Right renal cortex interstitium (tissue), 3 donors: ENCODE measurements at regions not wholly inside any gene's neighbourhood (a gene's known extent, or its start where the extent isn't known, plus 50 kb on each side); places are given as distances from the start of the nearest gene placed in this dataset.

ENCODE experiments used
- DNase-seq, 3 donors: peaks; one replicate each; pipeline ENCODE4 v3.0.0-alpha.2; 2013; ENCODE audit warnings: low read depth in 3 of 3, low spot score in 2 of 3

GRCh38 chr3:187992609-187993008, 161.3 kb upstream of the LPP start:
- no peak for DNase-seq

GRCh38 chr3:187994221-187995042, 159.5 kb upstream of the LPP start:
- no peak for DNase-seq

GRCh38 chr3:187995043-187995400, 158.9 kb upstream of the LPP start:
- no peak for DNase-seq

- no peak for DNase-seq
Measured at GRCh38 chr3:187995667-187996066, 158.3 kb upstream of the LPP start.

- no peak for DNase-seq
Measured at GRCh38 chr3:187996609-187997008, 157.3 kb upstream of the LPP start.

GRCh38 chr3:187997490-187997889, 156.5 kb upstream of the LPP start:
- DNase-seq, result no peak

GRCh38 chr3:187997946-187998561, 155.9 kb upstream of the LPP start:
- DNase-seq, result no peak

GRCh38 chr3:187998611-187999010, 155.3 kb upstream of the LPP start:
- no peak for DNase-seq

GRCh38 chr3:187999821-188000220, 154.1 kb upstream of the LPP start:
- DNase-seq, result no peak

GRCh38 chr3:188000361-188000861, 153.5 kb upstream of the LPP start:
- no peak for DNase-seq

- DNase-seq, result no peak
Measured at GRCh38 chr3:188001093-188001492, 152.9 kb upstream of the LPP start.

- no peak for DNase-seq
Measured at GRCh38 chr3:188001926-188002325, 152.0 kb upstream of the LPP start.

GRCh38 chr3:188002626-188003138, 151.3 kb upstream of the LPP start:
- DNase-seq, result no peak

GRCh38 chr3:188003188-188004171, 150.5 kb upstream of the LPP start:
- no peak for DNase-seq

GRCh38 chr3:188006726-188007393, 147.1 kb upstream of the LPP start:
- DNase-seq, result no peak

- no peak for DNase-seq
Measured at GRCh38 chr3:188007897-188008296, 146.1 kb upstream of the LPP start.

- DNase-seq, result no peak
Measured at GRCh38 chr3:188008582-188009213, 145.3 kb upstream of the LPP start.

GRCh38 chr3:188010478-188010877, 143.5 kb upstream of the LPP start:
- DNase-seq, result no peak

- DNase-seq, result no peak
Measured at GRCh38 chr3:188019727-188020126, 134.2 kb upstream of the LPP start.

GRCh38 chr3:188021041-188021440, 132.9 kb upstream of the LPP start:
- DNase-seq, result no peak
